ENCODE measurements at regions not wholly inside any gene's neighbourhood (a gene's known extent, or its start where the extent isn't known, plus 50 kb on each side); places are given as distances from the start of the nearest gene placed in this dataset.
"Not testable (repeated sequence)": the region's sequence is repeated elsewhere in the genome, so short reads cannot be mapped to it uniquely, and the experiment has no call there.

- TF ChIP-seq CTCF (IDR thresholded peaks at IDR 0.05; ENCODE audit: poor library complexity); EZH2phosphoT487 (IDR thresholded peaks at IDR 0.05; ENCODE audit: low read depth, severe bottlenecking, unreplicated experiment): not testable (repeated sequence)
Observed at GRCh38 chr9:67162827-67163226, 170.5 kb upstream of the SPATA31A3 start.
